Activated CD8-positive, alpha-beta memory T cell treated with anti-CD3 and anti-CD28 coated beads for 24 hours (primary cell): ENCODE measurements at regions not wholly inside any gene's neighbourhood (a gene's known extent, or its start where the extent isn't known, plus 50 kb on each side); places are given as distances from the start of the nearest gene placed in this dataset.

Experiments
- DNase-seq: peaks from one replicate; pipeline ENCODE4 v3.0.0-alpha.2; 2020

- DNase-seq, result peak; percentile 53
Measured at GRCh38 chr6:41996997-41997396, 53.3 kb upstream of the TAF8 start.

- peak; percentile 55 for DNase-seq
Measured at GRCh38 chr6:41997456-41997855, 52.9 kb upstream of the TAF8 start.
